ENCODE measurements at regions not wholly inside any gene's neighbourhood (a gene's known extent, or its start where the extent isn't known, plus 50 kb on each side); places are given as distances from the start of the nearest gene placed in this dataset.

DNA sequence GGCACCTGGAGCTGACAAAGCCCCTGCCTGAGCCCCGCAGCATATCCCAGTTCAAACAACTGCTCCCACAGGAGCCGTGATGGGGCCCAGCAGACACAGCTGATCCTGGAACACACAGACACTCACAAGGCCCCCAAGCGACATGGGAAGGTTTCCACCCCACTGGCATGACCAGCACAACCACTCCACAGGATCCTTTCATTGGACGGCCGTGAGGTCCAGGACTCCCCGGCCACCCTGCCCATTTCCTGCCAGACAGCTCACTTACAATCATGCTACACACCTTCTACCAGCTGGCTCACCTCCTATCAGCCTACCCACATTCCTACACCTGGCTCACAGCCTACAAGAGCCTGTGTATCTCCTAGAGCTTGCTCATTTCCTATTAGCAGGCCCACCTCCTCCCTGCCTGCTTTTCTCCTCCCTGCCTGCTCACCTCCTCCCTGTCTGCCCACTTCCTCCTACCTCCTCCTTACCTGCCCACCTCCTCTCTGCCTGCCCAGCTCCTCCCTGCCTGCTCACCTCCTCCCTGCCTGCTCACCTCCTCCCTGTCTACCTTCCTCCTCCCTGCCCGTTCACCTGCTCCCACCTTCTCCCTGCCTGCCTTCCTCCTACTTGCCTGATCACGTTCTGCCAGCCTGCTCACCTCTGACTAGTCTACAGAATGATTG is 73.9 kb downstream of the MATN1 start:
- no peak for DNase-seq
- Mint-ChIP-seq H3K9me3 (peaks cover 0 to 2% (median 0%) of the 10 kb centered on the region in 6 donors), H3K27me3 (ENCODE audit: low read depth in 3 of 3) (peaks cover 10 to 38% (median 11%) of the 10 kb centered on the region in 3 donors), H3K4me3 (no peak overlapping the region), H3K4me1 (no peaks in the 10 kb centered on the region), H3K27ac (peak overlapping the region in 1 of 6 donors; percentile 52), H3K36me3 (no peaks in the 10 kb centered on the region)

GRCh38 chr1:30648408-30649000 is 74.9 kb downstream of the MATN1 start:
- Mint-ChIP-seq H3K4me3 (no peak overlapping the region), H3K4me1 (no peaks in the 10 kb centered on the region), H3K9me3 (no peaks in the 10 kb centered on the region), H3K36me3 (no peaks in the 10 kb centered on the region), H3K27ac (no peak overlapping the region), H3K27me3 (ENCODE audit: low read depth in 3 of 3) (peaks cover 5 to 32% (median 9%) of the 10 kb centered on the region in 3 donors)
- DNase-seq = no peak

DNA sequence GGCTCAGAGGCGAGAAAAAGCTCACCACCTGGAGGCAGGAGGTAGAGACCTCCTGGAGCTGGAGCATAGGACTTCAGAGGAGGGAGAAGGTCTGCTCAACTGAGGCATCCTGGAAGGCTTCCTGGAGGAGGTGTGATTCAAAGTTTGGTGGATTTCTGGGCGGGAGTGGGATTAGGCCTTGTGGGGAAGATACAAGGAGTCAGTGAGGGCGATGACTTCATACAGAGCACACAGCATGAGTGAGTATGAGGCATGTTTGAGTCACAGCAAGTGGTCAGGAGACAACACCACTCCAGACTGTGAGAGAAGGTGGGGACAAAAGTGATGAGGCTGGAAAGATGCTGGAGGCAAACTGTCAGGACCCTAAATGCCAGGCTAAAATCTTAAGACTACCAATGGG is 77.6 kb downstream of the MATN1 start:
- H3K9me3 Mint-ChIP-seq = no peaks in the 10 kb centered on the region
- no peak for DNase-seq
- H3K4me3 Mint-ChIP-seq = no peak overlapping the region
- no peaks in the 10 kb centered on the region for H3K4me1 Mint-ChIP-seq
- peaks cover 5 to 27% (median 10%) of the 10 kb centered on the region in 3 donors for H3K27me3 Mint-ChIP-seq (ENCODE audit: low read depth in 3 of 3)
- no peaks in the 10 kb centered on the region for H3K36me3 Mint-ChIP-seq
- H3K27ac Mint-ChIP-seq = no peak overlapping the region

DNA sequence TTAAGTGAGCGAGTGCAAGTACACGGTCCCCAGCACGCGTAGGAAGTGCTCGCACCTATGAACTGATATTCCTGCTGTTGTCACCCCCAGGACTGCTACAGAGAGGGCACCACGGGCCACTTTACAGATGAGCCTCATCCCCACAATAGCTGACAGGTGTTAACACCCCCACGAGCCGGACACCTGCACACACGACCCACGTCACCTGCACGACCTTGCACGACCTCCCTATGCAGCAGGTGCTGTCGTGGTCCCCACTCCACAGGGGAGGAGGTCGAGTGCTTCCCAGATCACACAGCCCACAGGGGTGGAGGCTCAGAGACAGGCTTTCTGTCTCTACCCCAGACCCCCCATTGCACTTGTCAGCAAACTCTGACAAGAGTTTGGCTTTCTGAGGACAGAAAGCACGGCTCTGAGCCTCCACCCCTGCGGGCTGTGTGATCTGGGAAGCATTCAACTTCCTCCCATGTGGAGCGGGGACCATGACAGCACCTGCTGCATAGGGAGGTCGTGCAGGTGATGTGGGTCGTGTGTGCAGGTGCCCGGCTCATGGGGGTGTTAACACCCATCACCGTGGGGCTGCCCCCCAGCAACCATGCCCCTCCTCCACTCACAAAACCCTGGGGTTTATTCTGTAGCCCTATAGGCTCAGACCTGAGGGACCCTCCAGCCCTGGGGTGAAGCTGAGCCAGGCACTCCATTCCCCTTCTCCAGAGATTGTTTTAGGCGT is 80.8 kb downstream of the MATN1 start:
- H3K27me3 Mint-ChIP-seq (ENCODE audit: low read depth in 3 of 3) = peaks cover 6 to 18% (median 6%) of the 10 kb centered on the region in 3 donors
- H3K27ac Mint-ChIP-seq = no peak overlapping the region
- no peak overlapping the region for H3K4me3 Mint-ChIP-seq
- DNase-seq = no peak
- no peaks in the 10 kb centered on the region for H3K4me1 Mint-ChIP-seq
- no peaks in the 10 kb centered on the region for H3K9me3 Mint-ChIP-seq
- no peaks in the 10 kb centered on the region for H3K36me3 Mint-ChIP-seq

DNA sequence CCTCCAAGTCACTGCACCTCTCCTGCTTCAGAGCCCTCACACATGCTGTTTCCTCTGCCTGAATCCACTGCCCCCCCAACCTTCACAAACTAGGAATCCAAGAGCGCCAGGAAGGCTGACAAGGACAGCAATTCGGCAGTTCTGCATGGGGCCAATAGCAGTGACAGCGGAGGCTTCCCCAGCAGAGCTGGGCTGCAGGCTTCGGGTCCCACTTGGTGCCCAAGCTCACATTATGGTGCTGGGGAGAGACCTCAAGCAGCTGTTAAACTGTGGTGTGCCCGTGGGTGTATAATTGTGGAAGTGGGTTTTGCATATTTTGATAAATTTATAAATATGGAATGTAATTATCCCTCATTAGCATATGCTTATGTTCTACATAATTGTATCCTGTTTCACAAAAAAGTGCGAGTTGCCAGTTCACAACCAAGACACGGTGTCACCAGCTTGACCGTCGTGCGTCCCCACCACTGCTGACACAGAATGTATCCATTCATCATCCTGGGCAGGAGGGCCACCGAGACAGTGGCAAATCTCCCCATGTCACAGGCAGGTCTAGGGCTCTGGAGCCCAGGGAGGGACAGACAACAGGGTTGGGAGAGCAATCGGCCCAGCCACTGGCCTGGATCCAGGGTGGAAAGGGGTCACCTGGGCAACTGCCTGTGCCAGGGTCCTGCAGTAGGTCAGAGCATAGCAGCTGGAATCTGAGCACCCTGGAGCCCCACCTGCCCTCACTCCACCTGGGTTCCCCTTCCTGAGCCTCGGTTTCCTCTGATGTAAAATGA is 81.6 kb downstream of the MATN1 start:
- no peak for DNase-seq
- Mint-ChIP-seq H3K36me3 (no peaks in the 10 kb centered on the region), H3K4me1 (no peaks in the 10 kb centered on the region), H3K27ac (no peak overlapping the region), H3K9me3 (no peaks in the 10 kb centered on the region), H3K27me3 (ENCODE audit: low read depth in 3 of 3) (peaks cover 6 to 19% (median 6%) of the 10 kb centered on the region in 3 donors), H3K4me3 (no peak overlapping the region)

GRCh38 chr1:30639881-30640452 is 83.4 kb downstream of the MATN1 start:
- no peaks in the 10 kb centered on the region for H3K9me3 Mint-ChIP-seq
- H3K4me1 Mint-ChIP-seq = no peaks in the 10 kb centered on the region
- H3K4me3 Mint-ChIP-seq = no peak overlapping the region
- no peaks in the 10 kb centered on the region for H3K36me3 Mint-ChIP-seq
- peaks cover 5 to 8% (median 6%) of the 10 kb centered on the region in 3 donors for H3K27me3 Mint-ChIP-seq (ENCODE audit: low read depth in 3 of 3)
- H3K27ac Mint-ChIP-seq = no peak overlapping the region
- no peak for DNase-seq

GRCh38 chr1:30638811-30639210 is 84.6 kb downstream of the MATN1 start:
- Mint-ChIP-seq H3K27me3 (ENCODE audit: low read depth in 3 of 3) (peaks cover 3 to 8% (median 6%) of the 10 kb centered on the region in 3 donors), H3K4me3 (no peak overlapping the region), H3K36me3 (no peaks in the 10 kb centered on the region), H3K4me1 (no peaks in the 10 kb centered on the region), H3K27ac (no peak overlapping the region), H3K9me3 (no peaks in the 10 kb centered on the region)
- no peak for DNase-seq

DNA sequence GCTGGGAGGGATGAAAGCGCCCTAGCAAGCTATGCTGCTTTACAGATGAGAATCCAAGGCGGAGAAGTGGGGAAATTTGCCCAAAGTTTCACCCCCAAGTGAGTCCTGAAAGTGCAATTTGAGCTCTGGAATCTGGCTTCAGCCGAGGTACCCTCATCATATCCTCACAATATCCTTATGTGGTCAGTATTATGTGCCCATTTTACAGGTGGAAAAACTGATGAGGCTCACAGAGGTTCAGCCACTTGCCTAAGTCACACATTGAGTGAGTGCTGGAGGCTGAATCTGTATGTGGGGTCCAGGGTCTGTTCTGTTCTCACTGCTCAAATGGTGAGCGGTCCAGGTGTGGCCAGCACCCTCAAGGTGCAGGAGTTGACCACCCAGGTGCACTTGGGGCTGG is 85.3 kb downstream of the MATN1 start:
- no peak for DNase-seq
- H3K4me1 Mint-ChIP-seq = no peaks in the 10 kb centered on the region

DNA sequence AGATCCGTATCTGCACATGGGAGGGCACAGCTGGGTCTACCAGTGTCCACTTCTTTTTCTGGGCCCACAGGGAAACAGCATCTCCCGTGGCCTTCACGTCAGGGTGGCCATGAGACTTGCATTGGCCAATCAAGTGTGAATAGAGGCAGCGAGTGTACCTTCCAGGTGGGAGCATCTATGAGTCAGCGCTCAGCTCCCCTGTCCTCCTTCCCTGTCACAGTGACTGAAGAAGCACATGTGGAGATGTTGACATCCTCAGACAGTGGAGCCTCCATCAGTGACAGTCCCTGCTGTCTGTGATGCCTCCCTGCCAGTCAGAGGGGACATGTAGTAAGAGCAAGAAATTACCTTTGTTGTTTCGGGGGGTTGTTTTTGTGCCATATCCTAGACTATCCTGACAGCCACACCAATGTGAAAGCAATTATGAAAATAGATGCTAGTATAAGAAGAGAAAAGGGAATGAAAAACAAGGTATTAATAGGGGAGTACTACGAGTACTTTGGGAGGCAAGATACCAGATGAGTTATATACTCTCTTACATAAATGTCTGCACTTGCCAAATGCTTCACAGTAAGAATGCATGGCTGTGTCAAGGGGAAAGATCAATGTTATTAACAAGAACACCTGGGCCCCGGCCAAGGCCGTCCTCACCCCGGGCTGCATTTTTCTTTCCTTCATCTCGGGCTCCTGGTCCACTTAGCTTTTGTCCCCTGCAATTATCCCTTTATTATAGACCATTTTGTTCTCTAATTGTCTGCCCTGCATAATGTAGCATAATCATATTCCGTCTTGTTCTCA is 86.0 kb downstream of the MATN1 start:
- Mint-ChIP-seq H3K4me1 (no peaks in the 10 kb centered on the region), H3K4me3 (no peak overlapping the region), H3K9me3 (no peaks in the 10 kb centered on the region), H3K36me3 (no peaks in the 10 kb centered on the region), H3K27me3 (ENCODE audit: low read depth in 3 of 3) (peaks cover 1 to 10% (median 2%) of the 10 kb centered on the region in 3 donors), H3K27ac (no peak overlapping the region)
- no peak for DNase-seq

More for the DNA sequence above, 85.3 kb downstream of the MATN1 start:
- Mint-ChIP-seq H3K27me3 (ENCODE audit: low read depth in 3 of 3) (peaks cover 2 to 8% (median 4%) of the 10 kb centered on the region in 3 donors), H3K36me3 (no peaks in the 10 kb centered on the region), H3K9me3 (no peaks in the 10 kb centered on the region), H3K27ac (no peak overlapping the region), H3K4me3 (no peak overlapping the region)

DNA sequence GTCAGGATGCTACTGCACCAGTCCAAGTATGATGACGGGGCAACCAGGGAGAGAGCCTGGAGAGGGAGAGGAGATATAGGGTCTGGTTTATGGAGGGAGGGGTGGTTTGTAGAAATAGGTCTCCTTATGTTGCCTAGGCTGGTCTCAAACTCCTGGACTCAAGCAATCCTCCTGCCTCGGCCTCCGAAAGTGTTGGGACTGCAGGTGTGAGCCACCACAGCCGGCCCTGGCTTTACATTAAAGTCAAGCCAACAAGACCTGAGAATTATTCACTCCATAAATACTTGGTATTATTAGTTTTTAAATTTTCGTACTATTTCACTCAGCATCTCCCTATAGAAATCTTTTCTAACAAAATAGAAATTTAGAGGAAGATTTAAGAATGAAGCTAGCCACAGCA is 86.8 kb downstream of the MATN1 start:
- Mint-ChIP-seq H3K27ac (no peak overlapping the region), H3K36me3 (no peaks in the 10 kb centered on the region)

GRCh38 chr1:30635391-30635975 is 87.9 kb downstream of the MATN1 start:
- Mint-ChIP-seq H3K27ac (no peak overlapping the region), H3K9me3 (no peaks in the 10 kb centered on the region), H3K27me3 (ENCODE audit: low read depth in 3 of 3) (peaks cover 0 to 10% (median 1%) of the 10 kb centered on the region in 3 donors), H3K4me3 (no peak overlapping the region), H3K4me1 (peaks cover 0 to 6% of the 10 kb centered on the region in 2 donors), H3K36me3 (no peaks in the 10 kb centered on the region)
- DNase-seq = no peak

More for the DNA sequence above, 86.8 kb downstream of the MATN1 start:
- H3K4me3 Mint-ChIP-seq = no peak overlapping the region
- no peaks in the 10 kb centered on the region for H3K4me1 Mint-ChIP-seq
- DNase-seq = no peak
- H3K9me3 Mint-ChIP-seq = no peaks in the 10 kb centered on the region
- peaks cover 1 to 10% (median 2%) of the 10 kb centered on the region in 3 donors for H3K27me3 Mint-ChIP-seq (ENCODE audit: low read depth in 3 of 3)

GRCh38 chr1:30634507-30634906 is 88.9 kb downstream of the MATN1 start:
- no peaks in the 10 kb centered on the region for H3K36me3 Mint-ChIP-seq
- H3K27ac Mint-ChIP-seq = no peak overlapping the region
- DNase-seq = no peak
- peaks cover 0 to 7% (median 0%) of the 10 kb centered on the region in 3 donors for H3K27me3 Mint-ChIP-seq (ENCODE audit: low read depth in 3 of 3)
- no peak overlapping the region for H3K4me3 Mint-ChIP-seq
- H3K4me1 Mint-ChIP-seq = peaks cover 0 to 6% of the 10 kb centered on the region in 2 donors
- H3K9me3 Mint-ChIP-seq = no peaks in the 10 kb centered on the region

Data from immature natural killer cell (primary cell).